ENCODE measurements at regions not wholly inside any gene's neighbourhood (a gene's known extent, or its start where the extent isn't known, plus 50 kb on each side); places are given as distances from the start of the nearest gene placed in this dataset.
"Not testable (repeated sequence)": the region's sequence is repeated elsewhere in the genome, so short reads cannot be mapped to it uniquely, and the experiment has no call there.

DNA sequence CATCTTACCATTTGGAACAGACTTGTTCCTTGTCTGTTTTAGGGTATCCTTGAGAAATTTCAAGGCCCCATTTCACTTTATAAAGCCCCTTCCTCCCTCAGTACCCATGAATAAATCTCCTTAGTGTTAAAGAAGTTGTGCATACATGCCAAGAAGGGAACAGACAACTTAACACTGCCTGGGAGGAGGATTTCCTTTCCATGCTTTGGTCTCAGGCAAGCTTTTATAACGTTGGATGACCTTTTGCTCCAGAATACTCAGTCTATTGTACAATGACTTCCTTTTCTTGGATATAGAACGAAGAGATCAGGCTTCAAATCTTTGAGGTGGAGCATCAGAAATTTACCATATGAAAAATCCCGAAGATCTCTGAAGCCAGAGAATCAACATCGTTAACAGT, 551.4 kb downstream of the PRKD1 start:
- no peak overlapping the region for H3K4me3 Mint-ChIP-seq
- DNase-seq (no peak), ATAC-seq (no peak)
- no peaks in the 10 kb centered on the region for H3K4me1 Mint-ChIP-seq (ENCODE audit: low read depth)
- no peak overlapping the region for H3K27ac Mint-ChIP-seq
- H3K36me3 Mint-ChIP-seq (ENCODE audit: low read depth) = no peaks in the 10 kb centered on the region
- H3K27me3 Mint-ChIP-seq (ENCODE audit: low read depth) = no peaks in the 10 kb centered on the region
- H3K9me3 Mint-ChIP-seq (ENCODE audit: insufficient read depth) = peaks cover 5% of the 10 kb centered on the region
- CTCF ChIA-PET = no interaction called here
- POLR2A ChIA-PET = no interaction called here

DNA sequence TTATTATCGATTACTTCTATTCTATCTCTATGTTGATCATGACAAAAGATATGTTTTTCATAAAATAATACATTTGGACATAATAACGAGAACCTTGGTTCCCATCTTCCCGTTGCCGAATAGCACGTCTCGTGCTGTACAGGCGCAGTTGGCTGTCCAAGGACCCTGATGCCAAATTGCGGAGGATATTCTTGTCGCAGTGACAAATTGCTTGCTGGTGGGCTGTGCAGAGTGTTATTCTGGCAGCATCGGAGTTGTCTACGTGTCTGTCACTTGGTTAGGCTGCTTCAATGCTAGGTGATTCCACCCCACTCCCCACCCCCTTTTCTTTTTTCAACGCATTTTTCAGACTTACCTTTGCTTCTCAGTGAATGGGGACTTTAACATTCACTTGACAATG, 546.8 kb downstream of the PRKD1 start:
- CTCF ChIA-PET = no interaction called here
- no peaks in the 10 kb centered on the region for H3K4me1 Mint-ChIP-seq (ENCODE audit: low read depth)
- ATAC-seq (no peak), DNase-seq (no peak)
- no peaks in the 10 kb centered on the region for H3K36me3 Mint-ChIP-seq (ENCODE audit: low read depth)
- H3K4me3 Mint-ChIP-seq = no peak overlapping the region
- H3K9me3 Mint-ChIP-seq (ENCODE audit: insufficient read depth) = peaks cover 3% of the 10 kb centered on the region
- no peaks in the 10 kb centered on the region for H3K27me3 Mint-ChIP-seq (ENCODE audit: low read depth)
- H3K27ac Mint-ChIP-seq = no peak overlapping the region
- POLR2A ChIA-PET = no interaction called here

DNA sequence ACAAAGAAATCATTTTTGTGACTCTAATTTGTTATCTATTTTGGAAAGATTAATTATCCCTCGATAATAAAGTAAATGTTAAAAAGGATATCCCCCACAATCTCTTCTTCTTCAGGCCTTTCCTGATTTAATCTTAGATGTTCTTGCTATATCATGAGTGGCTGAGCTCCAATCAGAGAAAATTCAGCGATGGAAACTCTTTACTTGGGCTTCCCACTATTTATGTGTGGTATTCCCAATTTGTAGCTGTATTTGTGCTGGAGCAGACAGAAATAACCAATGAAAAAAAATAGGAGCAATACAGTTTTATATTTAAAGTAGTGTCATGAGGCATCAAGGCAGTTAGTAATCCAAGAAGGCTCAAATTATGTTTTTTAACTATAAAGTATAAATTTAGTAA, 539.1 kb downstream of the PRKD1 start:
- DNase-seq (no peak), ATAC-seq (no peak)
- CTCF ChIA-PET = no interaction called here
- POLR2A ChIA-PET = no interaction called here
- Mint-ChIP-seq H3K27ac (no peak overlapping the region), H3K4me1 (ENCODE audit: low read depth) (no peaks in the 10 kb centered on the region), H3K4me3 (no peak overlapping the region), H3K36me3 (ENCODE audit: low read depth) (no peaks in the 10 kb centered on the region), H3K9me3 (ENCODE audit: insufficient read depth) (peaks cover 3% of the 10 kb centered on the region), H3K27me3 (ENCODE audit: low read depth) (no peaks in the 10 kb centered on the region)

DNA sequence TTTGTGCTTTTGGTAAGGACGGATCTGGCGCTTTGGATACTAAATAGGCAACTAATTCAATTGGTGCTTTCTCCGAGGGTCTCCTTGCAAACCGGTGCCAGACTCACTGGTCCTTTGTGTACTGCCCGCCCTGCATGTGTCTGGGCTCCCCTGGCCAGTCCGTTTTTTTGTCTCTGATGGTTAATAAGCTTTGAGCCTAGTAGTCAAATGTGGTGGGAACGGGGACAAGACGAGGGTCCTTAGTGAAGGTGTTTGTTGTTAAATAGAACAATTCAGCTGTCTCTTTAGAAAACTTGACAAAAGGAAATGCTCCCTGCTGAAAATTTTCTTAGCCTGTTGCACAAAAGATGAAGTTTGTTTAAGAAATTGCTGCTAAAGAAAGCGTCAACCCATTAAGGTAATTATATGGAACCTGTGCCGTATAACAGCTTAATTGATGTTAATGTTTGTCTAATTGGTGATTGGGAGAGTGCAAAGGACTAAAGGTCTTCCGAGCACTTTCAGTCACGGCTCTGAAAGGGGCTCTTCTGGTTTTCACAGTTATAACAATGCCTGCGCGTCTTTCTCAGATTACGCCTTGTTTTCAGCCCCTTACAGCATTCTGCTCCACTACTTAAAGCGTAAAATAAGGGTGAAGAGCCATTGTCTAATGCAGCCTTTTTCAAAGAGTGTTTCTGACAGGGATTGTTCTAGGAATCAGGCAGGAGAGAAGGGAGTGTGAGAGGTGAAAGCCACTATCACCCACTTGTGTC, 537.4 kb downstream of the PRKD1 start:
- Mint-ChIP-seq H3K36me3 (ENCODE audit: low read depth) (no peaks in the 10 kb centered on the region), H3K27ac (no peak overlapping the region), H3K9me3 (ENCODE audit: insufficient read depth) (peaks cover 3% of the 10 kb centered on the region), H3K4me1 (ENCODE audit: low read depth) (no peaks in the 10 kb centered on the region), H3K27me3 (ENCODE audit: low read depth) (no peaks in the 10 kb centered on the region), H3K4me3 (no peak overlapping the region)
- ChIA-PET CTCF (no interaction called here), POLR2A (no interaction called here)
- ATAC-seq (no peak), DNase-seq (no peak)

DNA sequence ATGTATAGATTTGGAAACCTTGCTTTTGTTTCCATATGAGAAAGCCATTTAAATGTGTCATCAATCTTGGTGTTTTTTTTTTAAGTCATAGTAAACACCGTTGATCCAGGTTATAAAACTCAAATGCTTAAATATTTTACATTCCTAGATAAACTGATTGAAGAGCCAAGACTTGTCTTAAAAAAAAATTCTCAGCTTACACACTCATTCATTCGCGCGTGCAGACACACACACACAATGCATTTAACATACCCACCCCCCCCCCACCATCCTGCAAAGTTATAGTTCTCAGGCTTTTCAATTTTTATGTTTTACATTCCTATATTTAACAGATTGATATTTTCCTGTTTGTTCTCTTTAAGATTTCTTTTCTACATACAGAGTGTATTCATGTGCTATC, 536.4 kb downstream of the PRKD1 start:
- peaks cover 6% of the 10 kb centered on the region for H3K9me3 Mint-ChIP-seq (ENCODE audit: insufficient read depth)
- no peak overlapping the region for H3K4me3 Mint-ChIP-seq
- DNase-seq = no peak
- H3K27me3 Mint-ChIP-seq (ENCODE audit: low read depth) = no peaks in the 10 kb centered on the region
- H3K4me1 Mint-ChIP-seq (ENCODE audit: low read depth) = no peaks in the 10 kb centered on the region
- ChIA-PET POLR2A (no interaction called here), CTCF (no interaction called here)
- H3K36me3 Mint-ChIP-seq (ENCODE audit: low read depth) = no peaks in the 10 kb centered on the region
- no peak for ATAC-seq
- H3K27ac Mint-ChIP-seq = no peak overlapping the region

DNA sequence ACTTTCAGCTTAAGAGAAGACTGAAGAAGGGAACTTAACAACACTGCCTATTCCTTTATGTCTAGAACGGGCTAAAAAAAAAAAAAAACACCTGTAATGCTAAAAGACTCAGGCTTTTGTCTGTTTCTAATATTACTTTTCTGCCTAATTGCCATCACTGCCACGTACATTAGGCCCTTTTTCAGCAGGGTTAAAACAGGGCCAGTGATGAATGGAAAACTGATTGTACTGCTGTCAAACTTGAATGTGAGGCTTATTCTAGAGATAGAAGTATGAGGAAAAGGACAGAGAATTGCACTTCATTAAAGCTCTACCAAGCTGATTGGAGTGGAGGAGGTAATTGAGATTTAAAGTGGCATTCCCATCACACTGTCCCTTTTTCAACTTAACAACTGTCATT, 535.8 kb downstream of the PRKD1 start:
- no peaks in the 10 kb centered on the region for H3K27me3 Mint-ChIP-seq (ENCODE audit: low read depth)
- no peak overlapping the region for H3K4me3 Mint-ChIP-seq
- DNase-seq (no peak), ATAC-seq (no peak)
- H3K27ac Mint-ChIP-seq = no peak overlapping the region
- CTCF ChIA-PET = no interaction called here
- POLR2A ChIA-PET = no interaction called here
- no peaks in the 10 kb centered on the region for H3K4me1 Mint-ChIP-seq (ENCODE audit: low read depth)
- H3K9me3 Mint-ChIP-seq (ENCODE audit: insufficient read depth) = peaks cover 8% of the 10 kb centered on the region
- H3K36me3 Mint-ChIP-seq (ENCODE audit: low read depth) = no peaks in the 10 kb centered on the region

DNA sequence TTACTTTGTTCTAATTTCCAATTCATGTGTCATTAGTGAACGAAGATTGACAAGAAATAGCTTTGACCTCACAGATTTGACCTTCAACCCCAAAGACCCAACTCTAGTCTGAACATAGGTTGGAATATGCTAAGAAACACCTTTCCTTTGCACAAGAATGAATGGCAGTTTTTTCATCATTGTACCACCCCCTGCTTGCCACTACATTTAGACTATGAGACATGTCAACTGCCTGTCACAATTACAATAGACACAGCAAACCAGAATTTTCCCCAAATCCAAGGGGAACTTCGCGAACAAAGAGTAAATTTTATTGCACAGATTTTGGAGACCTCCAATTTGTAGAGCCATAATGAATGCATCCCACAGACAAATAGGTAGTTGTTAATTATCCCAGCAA, 535.4 kb downstream of the PRKD1 start:
- CTCF ChIA-PET = no interaction called here
- H3K4me1 Mint-ChIP-seq (ENCODE audit: low read depth) = no peaks in the 10 kb centered on the region

DNA sequence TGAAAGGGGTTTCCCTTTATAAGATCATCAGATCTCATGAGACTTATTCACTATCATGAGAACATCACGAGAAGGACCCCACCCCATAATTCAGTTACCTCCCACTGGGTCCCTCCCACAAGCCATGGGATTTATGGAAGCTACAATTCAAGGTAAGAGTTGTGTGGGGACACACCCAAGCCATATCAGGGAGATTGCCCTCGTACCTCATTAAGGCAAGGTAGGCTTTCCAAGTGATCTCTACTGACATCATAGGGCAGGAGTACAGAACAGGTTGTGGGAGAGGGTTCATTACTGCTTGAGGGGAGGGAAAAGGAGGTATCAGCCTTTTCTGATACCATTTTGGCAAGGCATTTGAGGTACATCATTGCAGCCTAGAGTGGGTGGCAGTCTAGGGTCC, 524.6 kb downstream of the PRKD1 start:
- POLR2A ChIA-PET = no interaction called here
- DNase-seq (no peak), ATAC-seq (no peak)
- Mint-ChIP-seq H3K27me3 (ENCODE audit: low read depth) (no peaks in the 10 kb centered on the region), H3K27ac (no peak overlapping the region), H3K36me3 (ENCODE audit: low read depth) (no peaks in the 10 kb centered on the region), H3K4me1 (ENCODE audit: low read depth) (no peaks in the 10 kb centered on the region), H3K4me3 (no peak overlapping the region), H3K9me3 (ENCODE audit: insufficient read depth) (peaks cover 13% of the 10 kb centered on the region)
- CTCF ChIA-PET = no interaction called here

More for the DNA sequence above, 535.4 kb downstream of the PRKD1 start:
- Mint-ChIP-seq H3K9me3 (ENCODE audit: insufficient read depth) (peaks cover 8% of the 10 kb centered on the region), H3K27me3 (ENCODE audit: low read depth) (no peaks in the 10 kb centered on the region), H3K4me3 (no peak overlapping the region), H3K27ac (no peak overlapping the region), H3K36me3 (ENCODE audit: low read depth) (no peaks in the 10 kb centered on the region)
- DNase-seq = no peak
- POLR2A ChIA-PET = no interaction called here
- no peak for ATAC-seq

DNA sequence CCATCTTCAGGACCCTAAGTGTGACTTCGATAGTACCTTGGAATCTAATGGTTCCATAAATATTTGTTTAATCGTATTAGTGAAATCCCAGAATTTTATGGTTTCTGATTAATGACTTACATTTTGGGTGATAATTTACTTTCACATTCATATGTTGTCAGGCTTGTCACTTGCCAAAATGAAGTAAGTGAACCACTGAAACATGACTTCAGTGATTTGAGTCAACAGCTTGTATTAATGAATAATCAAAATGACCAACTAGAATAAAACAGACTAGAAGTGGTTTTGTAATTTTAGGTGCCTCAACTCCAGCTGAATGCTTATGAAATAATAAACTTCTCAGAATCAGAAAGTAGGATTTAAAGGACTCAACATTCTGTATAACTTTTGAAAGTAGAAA, 517.1 kb downstream of the PRKD1 start:
- ATAC-seq (no peak), DNase-seq (no peak)
- Mint-ChIP-seq H3K27me3 (ENCODE audit: low read depth) (no peaks in the 10 kb centered on the region), H3K27ac (no peak overlapping the region), H3K4me3 (no peak overlapping the region), H3K9me3 (ENCODE audit: insufficient read depth) (peaks cover 6% of the 10 kb centered on the region), H3K36me3 (ENCODE audit: low read depth) (no peaks in the 10 kb centered on the region), H3K4me1 (ENCODE audit: low read depth) (no peaks in the 10 kb centered on the region)
- ChIA-PET POLR2A (no interaction called here), CTCF (no interaction called here)

DNA sequence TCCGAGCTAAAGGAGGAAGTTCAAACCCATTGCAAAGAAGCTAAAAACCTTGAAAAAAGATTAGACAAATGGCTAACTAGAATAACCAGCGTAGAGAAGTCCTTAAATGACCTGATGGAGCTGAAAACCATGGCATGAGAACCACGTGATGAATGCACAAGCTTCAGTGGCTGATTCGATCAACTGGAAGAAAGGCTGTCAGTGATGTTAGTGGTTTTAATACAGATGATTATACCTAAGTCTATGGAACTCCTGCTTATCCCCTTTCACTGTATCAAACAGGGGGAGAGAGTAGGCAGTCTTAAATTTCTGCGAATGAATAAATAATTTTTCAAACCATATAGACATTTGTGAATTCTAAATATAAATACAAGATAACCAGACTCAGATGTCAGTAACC, 512.7 kb downstream of the PRKD1 start:
- POLR2A ChIA-PET; H3K27ac Mint-ChIP-seq; H3K27me3 Mint-ChIP-seq (ENCODE audit: low read depth); H3K4me1 Mint-ChIP-seq (ENCODE audit: low read depth); H3K9me3 Mint-ChIP-seq (ENCODE audit: insufficient read depth); DNase-seq; H3K4me3 Mint-ChIP-seq; H3K36me3 Mint-ChIP-seq (ENCODE audit: low read depth); ATAC-seq; CTCF ChIA-PET: not testable (repeated sequence)

DNA sequence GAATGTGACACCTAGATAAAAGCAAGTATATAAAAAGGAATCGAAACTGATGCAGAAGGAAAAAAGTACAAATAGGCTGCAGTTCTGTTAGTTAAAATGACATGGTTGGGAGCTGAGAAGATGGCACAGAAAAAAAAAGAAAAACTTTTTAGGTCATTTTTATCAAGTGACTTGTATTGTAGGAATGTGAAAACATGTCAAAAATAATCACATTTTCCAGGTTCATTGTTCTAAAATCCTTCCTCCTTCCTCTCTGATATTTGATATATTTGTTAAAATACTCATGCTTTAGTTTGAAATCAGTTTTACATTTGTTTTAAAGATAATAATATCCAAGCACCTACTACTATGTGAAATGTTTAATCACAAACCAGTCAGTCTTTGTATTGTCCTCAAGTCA, 507.9 kb downstream of the PRKD1 start:
- H3K27me3 Mint-ChIP-seq (ENCODE audit: low read depth) = no peaks in the 10 kb centered on the region
- H3K4me3 Mint-ChIP-seq = no peak overlapping the region
- ChIA-PET POLR2A (no interaction called here), CTCF (no interaction called here)
- no peaks in the 10 kb centered on the region for H3K36me3 Mint-ChIP-seq (ENCODE audit: low read depth)
- DNase-seq (no peak), ATAC-seq (no peak)
- no peaks in the 10 kb centered on the region for H3K4me1 Mint-ChIP-seq (ENCODE audit: low read depth)
- no peaks in the 10 kb centered on the region for H3K9me3 Mint-ChIP-seq (ENCODE audit: insufficient read depth)
- H3K27ac Mint-ChIP-seq = no peak overlapping the region

DNA sequence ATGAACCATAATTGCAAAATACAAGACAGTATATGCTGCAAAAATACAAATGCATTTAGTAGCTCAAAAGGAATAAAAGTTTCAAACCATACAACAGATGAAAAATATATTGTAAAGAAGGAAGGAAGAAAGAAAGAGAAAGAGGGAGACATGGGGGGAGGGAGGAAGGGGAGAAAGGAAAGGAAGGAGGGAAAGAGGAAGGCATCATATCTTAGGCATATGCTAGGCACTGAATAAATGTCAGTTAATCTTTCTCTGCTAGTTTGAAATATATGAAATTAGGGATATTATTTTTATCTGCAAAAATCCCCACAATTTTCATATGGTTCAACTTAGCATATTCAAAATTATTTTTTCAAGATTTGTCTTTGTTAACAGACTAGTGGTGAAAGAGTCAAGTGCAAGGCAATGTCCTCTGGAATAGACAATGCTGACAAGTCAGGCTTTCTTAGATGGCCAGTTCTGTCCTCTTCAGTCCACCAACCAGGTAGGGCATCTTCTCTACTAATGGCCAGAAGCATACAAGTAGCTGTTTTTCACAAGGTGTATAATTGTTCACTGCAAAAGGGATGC, 506.4 kb downstream of the PRKD1 start:
- ATAC-seq (no peak), DNase-seq (no peak)
- Mint-ChIP-seq H3K4me1 (ENCODE audit: low read depth) (no peaks in the 10 kb centered on the region), H3K9me3 (ENCODE audit: insufficient read depth) (peaks cover 4% of the 10 kb centered on the region), H3K27me3 (ENCODE audit: low read depth) (no peaks in the 10 kb centered on the region), H3K36me3 (ENCODE audit: low read depth) (no peaks in the 10 kb centered on the region), H3K27ac (no peak overlapping the region), H3K4me3 (no peak overlapping the region)
- POLR2A ChIA-PET = no interaction called here
- CTCF ChIA-PET = no interaction called here

Measured in activated CD8-positive, alpha-beta T cell treated with anti-CD3 and anti-CD28 coated beads, Interleukin-2, amount 10 ng/mL, durations not matched to agents 7 days and 5 days (primary cell).